Heart left ventricle (tissue), 16 donors: ENCODE measurements at regions not wholly inside any gene's neighbourhood (a gene's known extent, or its start where the extent isn't known, plus 50 kb on each side); places are given as distances from the start of the nearest gene placed in this dataset.
A peak's percentile ranks its signal among the peaks of the same experiment; 100 is the strongest.

Experiments used
- ATAC-seq, 4 donors: fragments of 200-7000 bp; cut with Tn5 transposase; one replicate each; pipeline ENCODE4 v1.9.1; 2020 to 2022; ENCODE audit warnings: moderate library complexity in 4 of 4, mild to moderate bottlenecking in 3 of 4, moderate number of reproducible peaks in 1 of 4
- DNase-seq, 5 donors: peaks; one replicate each; pipeline ENCODE4 v3.0.0-alpha.2; 2020
- H3K27ac ChIP-seq, 12 donors: fragments of 200-600 bp; sonication (generic) in 4 of 12; one replicate each; pipeline versions ENCODE4 v1.5.0 to v1.8.0; 2016 to 2022; ENCODE audit warnings: mild to moderate bottlenecking in 2 of 12
- H3K27me3 ChIP-seq, 9 donors: fragments of 200-600 bp; sonication (generic) in 2 of 9; one replicate each; pipeline versions ENCODE4 v1.5.1 to v1.8.0; 2016 to 2022; ENCODE audit warnings: mild to moderate bottlenecking in 3 of 9
- H3K36me3 ChIP-seq, 9 donors: fragments of 200-600 bp; sonication (generic) in 2 of 9; one replicate each; pipeline versions ENCODE4 v1.5.0 to v1.8.0; 2018 to 2022; ENCODE audit warnings: mild to moderate bottlenecking in 2 of 9
- H3K4me1 ChIP-seq, 12 donors: fragments of 200-600 bp; sonication (generic) in 4 of 12; one replicate each; pipeline versions ENCODE4 v1.5.0 to v1.8.0; 2016 to 2022; ENCODE audit warnings: mild to moderate bottlenecking in 3 of 12
- H3K4me3 ChIP-seq, 12 donors: fragments of 200-600 bp; sonication (generic) in 4 of 12; one replicate each; pipeline versions ENCODE4 v1.5.0 to v1.8.0; 2017 to 2022; ENCODE audit warnings: mild to moderate bottlenecking in 9 of 12, moderate library complexity in 4 of 12
- H3K9me3 ChIP-seq, 12 donors: fragments of 200-600 bp; sonication (generic) in 4 of 12; one replicate each; pipeline versions ENCODE4 v1.5.0 to v1.8.0; 2016 to 2022; ENCODE audit warnings: mild to moderate bottlenecking in 1 of 12
- POLR2A ChIP-seq, 2 donors: fragments of 450-650 bp; IDR thresholded peaks; one replicate each; pipeline ENCODE4 v1.6.1; 2017; ENCODE audit warnings: antibody characterized with exemption in 2 of 2, mild to moderate bottlenecking in 2 of 2, moderate library complexity in 2 of 2
- WGBS, 4 donors: extraction: QIAGEN DNeasy Blood & Tissue Kit in 2 of 4; methylation state at CpG; one replicate each; pipeline versions ENCODE4 v1.1.5 to v1.1.7; 2013 to 2018; 5-methylcytosine and 5-hydroxymethylcytosine counted together
- intact Hi-C, 10 donors: fragments of 100-400 bp; cut with DNase I; formaldehyde crosslinking; loops; one replicate each; pipeline versions ENCODE4 v1.11.1 to v1.14.2; 2022
- TF ChIP-seq, protein P1 (sequence below), 12 donors: fragments of 200-600 bp; sonication (generic) in 4 of 12; IDR thresholded peaks; one replicate each; pipeline versions ENCODE4 v1.5.0 to v1.8.0; 2018 to 2022; ENCODE audit warnings: antibody characterized with exemption in 12 of 12, mild to moderate bottlenecking in 5 of 12
- donor health status: ischemic (EF 13 %, LVEDD 7.1; RV severe dilation, severe dysfunction).
- donor health status: healthy with polysubstance abuse.
- donor health status: DM: no; HTN: yes; CAD: no.
- donor health status: DM: no; HTN: no; CAD: no.
- donor health status: ischemic (EF 25% LVEDD 6.9; RV normal size, moderate dysfunction).
- donor health status: ischemic (EF 25% LVEDD 5.7; RV mildly dilated, moderate dysfunction).
- donor health status: healthy.
- donor health status: DM: yes; HTN: yes; CAD: no.
- donor health status: ischemic (EF 35%, LVEDD 5.7; RV mildly dilated, moderate dysfunction).
- donor health status: nonischemic (EF 11% LVEDD 7.7; RV severe dilation, severe dysfunction).
- donor health status: DM: yes; HTN: yes; CAD: no.
- donor health status: PGD.
- donor health status: ischemic (EF 29% LVEDD 5.4; RV normal size, mild dysfunction).
- donor health status: nonischemic (EF 23%, LVEDD 6.1; RV moderate dilation, normal function).

DNA sequence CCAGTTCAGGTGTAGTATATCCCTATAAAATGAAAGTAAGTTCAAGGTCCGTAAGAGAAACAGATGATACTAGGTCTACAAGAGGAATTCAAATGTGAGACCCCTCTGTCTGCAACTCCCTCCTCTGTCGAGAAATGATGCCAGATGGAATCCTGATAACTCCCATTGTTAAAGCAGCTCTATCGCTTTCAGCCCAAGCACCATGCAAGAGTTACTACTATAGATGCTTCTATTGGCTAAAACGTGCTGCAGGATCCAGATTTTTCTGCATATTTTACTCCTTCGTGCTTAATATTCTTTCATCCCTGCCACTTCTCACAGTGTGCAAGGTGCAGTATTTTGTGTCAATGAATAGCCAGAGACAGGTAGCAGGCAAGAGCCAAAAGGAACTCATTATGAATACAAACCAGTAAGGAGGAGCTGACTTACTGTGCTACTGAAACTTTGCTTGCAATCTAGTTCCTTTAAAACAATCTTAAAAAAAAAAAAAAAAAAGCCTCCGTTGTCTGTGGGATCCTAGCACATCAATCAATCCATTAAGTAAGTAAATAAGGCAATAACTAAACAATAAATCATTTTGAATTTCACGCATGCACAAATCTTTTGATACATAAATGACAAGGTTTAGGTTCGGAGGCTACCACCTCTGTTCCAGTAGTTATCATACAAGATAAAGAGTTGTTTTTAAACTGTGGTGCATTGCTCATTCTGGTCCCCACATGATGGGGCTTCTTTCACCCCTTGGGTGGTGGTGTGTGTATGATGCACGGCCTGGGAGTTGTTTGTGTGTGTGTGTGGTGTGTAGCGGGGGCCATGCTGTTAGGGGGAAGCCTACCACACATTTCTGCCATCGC, 151.1 kb upstream of the MPDZ start:
- Histone ChIP-seq H3K36me3 (no peaks in the 10 kb centered on the region), H3K4me3 (no peak overlapping the region), H3K27ac (no peak overlapping the region), H3K27me3 (no peaks in the 10 kb centered on the region), H3K9me3 (no peaks in the 10 kb centered on the region), H3K4me1 (peaks cover 0 to 23% (median 13%) of the 10 kb centered on the region in 12 donors)
- 72 to 81% (median 75%) methylated on average over 11 of the region's 11 CpGs for whole genome bisulfite sequencing, 4 donors
- intact Hi-C loops, result loop anchor here in 3 of 10 donors (5.0 to 10.0 kb wide), 3 partner anchors 594 to 922 kb away; no protein-coding TSS in a partner anchor
- TF ChIP-seq, protein P1, sequence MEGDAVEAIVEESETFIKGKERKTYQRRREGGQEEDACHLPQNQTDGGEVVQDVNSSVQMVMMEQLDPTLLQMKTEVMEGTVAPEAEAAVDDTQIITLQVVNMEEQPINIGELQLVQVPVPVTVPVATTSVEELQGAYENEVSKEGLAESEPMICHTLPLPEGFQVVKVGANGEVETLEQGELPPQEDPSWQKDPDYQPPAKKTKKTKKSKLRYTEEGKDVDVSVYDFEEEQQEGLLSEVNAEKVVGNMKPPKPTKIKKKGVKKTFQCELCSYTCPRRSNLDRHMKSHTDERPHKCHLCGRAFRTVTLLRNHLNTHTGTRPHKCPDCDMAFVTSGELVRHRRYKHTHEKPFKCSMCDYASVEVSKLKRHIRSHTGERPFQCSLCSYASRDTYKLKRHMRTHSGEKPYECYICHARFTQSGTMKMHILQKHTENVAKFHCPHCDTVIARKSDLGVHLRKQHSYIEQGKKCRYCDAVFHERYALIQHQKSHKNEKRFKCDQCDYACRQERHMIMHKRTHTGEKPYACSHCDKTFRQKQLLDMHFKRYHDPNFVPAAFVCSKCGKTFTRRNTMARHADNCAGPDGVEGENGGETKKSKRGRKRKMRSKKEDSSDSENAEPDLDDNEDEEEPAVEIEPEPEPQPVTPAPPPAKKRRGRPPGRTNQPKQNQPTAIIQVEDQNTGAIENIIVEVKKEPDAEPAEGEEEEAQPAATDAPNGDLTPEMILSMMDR (IDR thresholded peaks at IDR 0.05), result no peak
- TF ChIP-seq POLR2A (IDR thresholded peaks at IDR 0.05), result no peak
- ATAC-seq (no peak), DNase-seq (no peak)

DNA sequence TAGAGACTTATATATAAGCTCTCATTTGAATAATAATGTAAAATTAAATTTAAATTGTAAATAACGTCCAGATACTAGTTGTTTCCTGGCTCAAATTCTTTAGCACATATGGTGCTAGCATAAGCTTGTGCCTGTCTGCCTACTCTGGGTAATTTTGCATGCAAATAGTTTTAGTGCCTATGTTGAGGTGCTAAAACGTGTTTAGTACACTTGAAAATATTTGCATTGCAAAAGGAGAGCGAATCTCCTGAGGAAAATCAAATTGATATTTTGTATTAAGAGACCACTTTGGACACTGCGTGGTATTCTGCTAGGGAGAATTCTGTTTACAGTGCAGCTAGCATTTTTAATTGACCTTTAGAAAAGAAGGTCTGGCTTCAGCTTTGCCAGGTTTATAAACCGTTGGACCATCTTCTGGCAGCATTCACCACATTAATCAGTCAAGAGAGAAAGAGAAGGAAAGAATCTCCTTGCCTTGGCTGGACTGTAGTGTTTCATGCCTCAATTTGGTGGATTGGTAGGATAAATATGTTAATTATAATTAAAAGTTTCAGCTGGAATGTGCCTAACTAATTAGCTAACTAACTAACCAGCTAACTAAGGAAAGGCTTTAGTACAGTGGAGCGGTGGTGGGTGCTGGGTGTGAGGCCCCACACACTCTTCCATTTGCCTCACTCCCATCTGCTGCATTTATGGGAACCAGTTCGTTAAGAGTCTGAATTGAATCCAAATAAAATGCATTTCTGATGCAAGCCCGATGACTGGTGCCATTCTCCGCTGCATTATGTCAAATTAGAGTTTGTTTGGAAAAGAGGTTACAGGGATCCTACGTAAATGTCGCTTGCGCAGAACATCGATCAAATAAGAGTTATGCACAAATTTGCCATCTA, 150.1 kb upstream of the MPDZ start:
- peak overlapping the region in 1 of 12 donors; percentile 16 for H3K27ac ChIP-seq
- ATAC-seq, result no peak
- H3K36me3 ChIP-seq, result no peaks in the 10 kb centered on the region
- 86 to 88% (median 87%) methylated on average over 13 of the region's 13 CpGs for WGBS, 4 donors
- H3K4me3 ChIP-seq, result no peak overlapping the region
- intact Hi-C loops, result loop anchor here (2.0 to 10.0 kb wide), 14 partner anchors 75 to 1005 kb away; no protein-coding TSS in a partner anchor
- H3K27me3 ChIP-seq, result no peaks in the 10 kb centered on the region
- H3K4me1 ChIP-seq, result peaks cover 0 to 23% (median 13%) of the 10 kb centered on the region in 12 donors
- H3K9me3 ChIP-seq, result no peaks in the 10 kb centered on the region
- no peak for DNase-seq
- TF ChIP-seq, protein P1 (IDR thresholded peaks at IDR 0.05), result no peak
- no peak for TF ChIP-seq POLR2A (IDR thresholded peaks at IDR 0.05)

DNA sequence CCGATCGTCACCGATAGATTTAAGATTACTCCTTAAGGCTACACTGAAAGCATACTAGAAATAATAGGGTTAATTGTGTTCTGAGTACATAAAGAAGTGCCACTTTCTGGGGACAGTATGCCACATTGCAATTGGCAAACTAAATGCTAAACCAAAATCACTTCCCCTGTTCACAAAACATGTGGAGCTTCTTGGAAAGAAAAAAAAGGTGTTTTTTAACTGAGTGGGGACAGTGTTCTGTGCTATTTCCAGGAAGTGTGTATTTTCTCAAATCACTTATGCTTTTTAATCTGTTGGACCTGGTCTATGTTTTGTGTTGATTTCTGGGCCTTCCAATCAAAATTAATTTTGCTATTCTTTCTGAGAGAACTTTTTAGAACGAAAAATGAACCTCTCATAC, 149.3 kb upstream of the MPDZ start:
- H3K36me3 ChIP-seq, result no peaks in the 10 kb centered on the region
- ATAC-seq, result peak in 1 of 4 donors; percentile 13
- H3K4me1 ChIP-seq, result peaks cover 0 to 23% (median 13%) of the 10 kb centered on the region in 12 donors
- no peaks in the 10 kb centered on the region for H3K27me3 ChIP-seq
- intact Hi-C loops, result loop anchor here (2.0 to 10.0 kb wide), 12 partner anchors 74 to 1006 kb away; no protein-coding TSS in a partner anchor
- H3K27ac ChIP-seq, result peak overlapping the region in 5 of 12 donors; percentile 0 to 63 (median 52)
- peak overlapping the region in 2 of 12 donors; percentile 3 to 10 for H3K4me3 ChIP-seq
- H3K9me3 ChIP-seq, result no peaks in the 10 kb centered on the region
- TF ChIP-seq POLR2A (IDR thresholded peaks at IDR 0.05), result no peak
- TF ChIP-seq, protein P1 (IDR thresholded peaks at IDR 0.05), result no peak
- no peak for DNase-seq
- WGBS, 4 donors, result 54 to 62% (median 58%) methylated on average over 4 of the region's 4 CpGs
